ENCODE measurements at regions not wholly inside any gene's neighbourhood (a gene's known extent, or its start where the extent isn't known, plus 50 kb on each side); places are given as distances from the start of the nearest gene placed in this dataset.

GRCh38 chr6:4658486-4658885, 117.7 kb upstream of the CDYL start:
- DNase-seq, result no peak
- Histone ChIP-seq H3K27me3 (ENCODE audit: low read depth) (no peaks in the 10 kb centered on the region), H3K4me3 (no peak overlapping the region), H3K27ac (replicated peaks) (no peak overlapping the region), H3K9me3 (replicated peaks) (no peaks in the 10 kb centered on the region), H3K4me1 (peaks cover 6% of the 10 kb centered on the region), H3K36me3 (no peaks in the 10 kb centered on the region)
- no peak for TF ChIP-seq CTCF (IDR thresholded peaks at IDR 0.05; ENCODE audit: borderline replicate concordance)
- intact Hi-C loops (cut with micrococcal nuclease), result no loop called here

GRCh38 chr6:4656106-4656505, 120.1 kb upstream of the CDYL start:
- no peaks in the 10 kb centered on the region for H3K27me3 ChIP-seq (ENCODE audit: low read depth)
- H3K4me3 ChIP-seq, result no peak overlapping the region
- no peak for DNase-seq
- H3K4me1 ChIP-seq, result peaks cover 6% of the 10 kb centered on the region
- peaks cover 9% of the 10 kb centered on the region for H3K9me3 ChIP-seq (replicated peaks)
- H3K36me3 ChIP-seq, result no peaks in the 10 kb centered on the region
- no peak overlapping the region for H3K27ac ChIP-seq (replicated peaks)
- no peak for TF ChIP-seq CTCF (IDR thresholded peaks at IDR 0.05; ENCODE audit: borderline replicate concordance)
- intact Hi-C loops (cut with micrococcal nuclease), result no loop called here

DNA sequence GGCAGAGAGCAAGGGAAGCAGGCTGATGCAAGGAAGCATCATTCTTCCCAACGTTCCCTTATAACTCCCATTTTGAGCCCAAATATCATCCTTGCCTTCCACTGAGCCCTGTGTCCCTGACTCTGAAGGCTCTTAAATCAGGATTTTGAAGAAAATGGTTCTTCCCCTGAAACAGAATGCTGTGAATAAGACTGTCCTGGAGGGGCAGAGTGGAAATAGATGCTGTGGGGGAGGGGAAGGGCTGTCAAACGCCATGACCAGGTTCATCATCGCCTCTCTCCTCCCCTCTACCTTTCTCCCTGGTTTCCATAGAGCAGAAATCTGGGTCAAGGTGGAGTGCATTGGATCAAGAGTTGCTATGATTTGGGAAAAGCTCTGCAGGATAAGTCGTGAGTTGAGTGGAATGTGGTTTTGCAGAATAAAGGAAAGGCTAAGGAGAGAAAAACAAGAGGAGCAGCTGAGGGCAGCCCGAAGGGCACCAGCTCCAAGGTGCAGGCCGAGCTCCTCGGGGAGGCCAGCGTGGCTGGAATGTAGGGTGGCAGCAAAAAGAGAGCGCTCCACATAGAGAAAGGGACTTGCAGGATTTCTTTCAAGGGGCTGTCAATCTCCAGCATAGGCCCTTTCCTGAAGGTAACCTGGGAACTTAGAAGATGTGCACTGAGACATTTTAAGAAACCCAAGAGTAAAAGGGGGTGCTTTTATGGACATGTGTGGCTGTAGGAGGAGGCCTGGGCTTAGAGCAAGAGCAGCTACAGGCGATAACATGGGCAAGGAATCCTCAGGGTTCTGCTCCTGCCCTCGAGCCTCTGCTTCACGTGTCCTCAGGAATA, 120.8 kb upstream of the CDYL start:
- Histone ChIP-seq H3K9me3 (replicated peaks) (peaks cover 9% of the 10 kb centered on the region), H3K27me3 (ENCODE audit: low read depth) (no peaks in the 10 kb centered on the region), H3K36me3 (no peaks in the 10 kb centered on the region), H3K4me1 (no peaks in the 10 kb centered on the region), H3K4me3 (no peak overlapping the region), H3K27ac (replicated peaks) (no peak overlapping the region)
- no peak for TF ChIP-seq CTCF (IDR thresholded peaks at IDR 0.05; ENCODE audit: borderline replicate concordance)
- no peak for DNase-seq
- intact Hi-C loops (cut with micrococcal nuclease), result no loop called here

DNA sequence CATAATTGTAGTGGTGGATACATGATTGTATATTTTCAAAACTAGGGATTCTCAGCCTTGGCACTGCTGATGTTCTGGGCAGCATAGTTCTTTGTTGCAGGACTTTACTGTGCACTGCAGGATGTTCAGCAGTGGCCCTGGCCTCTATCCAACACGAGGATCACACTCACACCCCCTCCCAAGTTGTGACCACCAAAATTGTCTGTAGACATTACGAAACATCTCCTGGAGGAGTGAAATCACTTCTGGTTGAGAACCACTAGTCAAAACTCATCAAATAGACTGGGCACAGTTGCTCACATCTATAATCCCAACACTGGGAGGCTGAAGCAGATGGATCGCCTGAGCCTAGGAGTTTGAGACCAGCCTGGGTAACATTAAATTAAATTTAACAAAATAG, 123.1 kb upstream of the CDYL start:
- H3K36me3 ChIP-seq, result no peaks in the 10 kb centered on the region
- no peak for TF ChIP-seq CTCF (IDR thresholded peaks at IDR 0.05; ENCODE audit: borderline replicate concordance)
- H3K9me3 ChIP-seq (replicated peaks), result peaks cover 9% of the 10 kb centered on the region
- H3K4me1 ChIP-seq, result peaks cover 1% of the 10 kb centered on the region
- DNase-seq, result no peak
- no peak overlapping the region for H3K4me3 ChIP-seq
- intact Hi-C loops (cut with micrococcal nuclease), result no loop called here
- H3K27me3 ChIP-seq (ENCODE audit: low read depth), result no peaks in the 10 kb centered on the region
- H3K27ac ChIP-seq (replicated peaks), result no peak overlapping the region

DNA sequence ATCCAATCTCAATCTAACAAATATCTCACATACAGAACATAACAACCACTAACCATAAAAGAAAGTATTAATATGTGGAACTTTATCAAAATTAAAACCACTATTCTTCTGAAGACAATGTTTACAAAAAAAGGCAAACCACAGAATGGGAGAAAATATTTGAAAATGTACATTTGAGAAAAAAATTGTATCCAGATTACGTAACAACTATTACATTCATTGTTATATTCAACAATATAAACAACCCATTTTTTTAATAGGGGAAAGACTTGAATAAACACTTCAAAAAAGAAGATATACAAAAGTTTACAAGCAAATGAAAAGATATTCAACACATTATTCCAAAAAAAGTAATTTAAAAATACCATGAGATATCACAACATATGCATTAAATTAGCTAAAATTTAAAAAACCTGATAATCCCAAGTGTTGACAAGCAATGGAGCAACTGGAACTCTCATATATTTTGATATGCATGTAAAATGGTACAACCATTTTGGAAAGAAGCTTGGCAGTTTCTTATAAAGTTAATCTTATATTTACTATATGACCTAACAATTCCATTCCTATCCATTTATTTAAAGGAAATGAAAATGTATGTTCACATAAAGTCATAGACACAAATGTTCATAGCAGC, 124.3 kb upstream of the CDYL start:
- no peak for TF ChIP-seq CTCF (IDR thresholded peaks at IDR 0.05; ENCODE audit: borderline replicate concordance)
- intact Hi-C loops (cut with micrococcal nuclease), result no loop called here
- H3K36me3 ChIP-seq, result no peaks in the 10 kb centered on the region
- H3K4me1 ChIP-seq, result peaks cover 11% of the 10 kb centered on the region
- DNase-seq, result no peak
- H3K4me3 ChIP-seq, result no peak overlapping the region
- no peaks in the 10 kb centered on the region for H3K27me3 ChIP-seq (ENCODE audit: low read depth)
- H3K27ac ChIP-seq (replicated peaks), result no peak overlapping the region
- H3K9me3 ChIP-seq (replicated peaks), result peaks cover 9% of the 10 kb centered on the region
